DND-41 (cell line): ENCODE measurements at regions not wholly inside any gene's neighbourhood (a gene's known extent, or its start where the extent isn't known, plus 50 kb on each side); places are given as distances from the start of the nearest gene placed in this dataset.
A peak's percentile ranks its signal among the peaks of the same experiment; 100 is the strongest.

Experiments used
- ATAC-seq: fragments of 200-7000 bp; cut with Tn5 transposase; 3 replicates; pipeline ENCODE4 v1.9.1; 2021; ENCODE audit warnings: low read depth; ENCODE audit not compliant: insufficient read depth
- DNase-seq: peaks from one replicate; pipeline ENCODE4 v3.0.0-alpha.2; 2020
- H2AFZ ChIP-seq: 2 replicates; pipeline ENCODE4 v1.6.0; 2012; ENCODE audit warnings: low read depth, low read length
- H3K27ac ChIP-seq: 2 replicates; pipeline ENCODE4 v1.5.1; 2012; ENCODE audit warnings: low read length, inconsistent platforms
- H3K27me3 ChIP-seq: fragments of 200-600 bp; sonication (generic); 2 replicates; pipeline ENCODE4 v1.6.0; 2012; ENCODE audit warnings: low read length, mild to moderate bottlenecking, inconsistent platforms; ENCODE audit not compliant: insufficient read depth, poor library complexity
- H3K36me3 ChIP-seq: 2 replicates; pipeline ENCODE4 v1.5.1; 2012; ENCODE audit warnings: low read length, inconsistent platforms; ENCODE audit not compliant: insufficient read depth
- H3K4me1 ChIP-seq: 2 replicates; pipeline ENCODE4 v1.5.1; 2012; ENCODE audit warnings: mild to moderate bottlenecking, low read length; ENCODE audit not compliant: insufficient read depth
- H3K4me2 ChIP-seq: 2 replicates; pipeline ENCODE4 v1.6.0; 2012; ENCODE audit warnings: mild to moderate bottlenecking, moderate library complexity, low read length, inconsistent platforms; ENCODE audit not compliant: insufficient read depth
- H3K4me3 ChIP-seq, 2 experiments: fragments of 200-600 bp in 1 of 2; shearing (Covaris generic) in 1 of 2; 2 replicates each; pipeline ENCODE4 v1.5.1; 2012 to 2016; ENCODE audit warnings: inconsistent platforms in 2 of 2, low read length in 2 of 2, mild to moderate bottlenecking in 2 of 2, low read depth in 1 of 2, moderate library complexity in 1 of 2
- H3K79me2 ChIP-seq: 2 replicates; pipeline ENCODE4 v1.6.0; 2012; ENCODE audit warnings: low read length, inconsistent platforms; ENCODE audit not compliant: insufficient read depth
- H3K9ac ChIP-seq: 2 replicates; pipeline ENCODE4 v1.6.0; 2012; ENCODE audit warnings: low read depth, mild to moderate bottlenecking, inconsistent platforms, low read length, moderate library complexity
- H3K9me3 ChIP-seq: 2 replicates; pipeline ENCODE4 v1.5.1; 2012; ENCODE audit warnings: low read length, moderate library complexity, mild to moderate bottlenecking, inconsistent platforms; ENCODE audit not compliant: insufficient read depth, severe bottlenecking
- H4K20me1 ChIP-seq: 2 replicates; pipeline ENCODE4 v1.6.0; 2012; ENCODE audit warnings: low read length; ENCODE audit not compliant: insufficient read depth
- EZH2 ChIP-seq: IDR thresholded peaks from 3 replicates; pipeline ENCODE4 v1.6.1; 2012; ENCODE audit warnings: borderline replicate concordance, low read depth, mild to moderate bottlenecking, moderate library complexity, low read length, inconsistent platforms; ENCODE audit not compliant: severe bottlenecking
- TF ChIP-seq, protein P1 (sequence below): IDR thresholded peaks from 2 replicates; pipeline ENCODE4 v1.5.1; 2012; ENCODE audit warnings: borderline replicate concordance, low read length, moderate library complexity, mild to moderate bottlenecking; ENCODE audit not compliant: poor library complexity, severe bottlenecking; ENCODE audit errors: extremely low read depth

DNA sequence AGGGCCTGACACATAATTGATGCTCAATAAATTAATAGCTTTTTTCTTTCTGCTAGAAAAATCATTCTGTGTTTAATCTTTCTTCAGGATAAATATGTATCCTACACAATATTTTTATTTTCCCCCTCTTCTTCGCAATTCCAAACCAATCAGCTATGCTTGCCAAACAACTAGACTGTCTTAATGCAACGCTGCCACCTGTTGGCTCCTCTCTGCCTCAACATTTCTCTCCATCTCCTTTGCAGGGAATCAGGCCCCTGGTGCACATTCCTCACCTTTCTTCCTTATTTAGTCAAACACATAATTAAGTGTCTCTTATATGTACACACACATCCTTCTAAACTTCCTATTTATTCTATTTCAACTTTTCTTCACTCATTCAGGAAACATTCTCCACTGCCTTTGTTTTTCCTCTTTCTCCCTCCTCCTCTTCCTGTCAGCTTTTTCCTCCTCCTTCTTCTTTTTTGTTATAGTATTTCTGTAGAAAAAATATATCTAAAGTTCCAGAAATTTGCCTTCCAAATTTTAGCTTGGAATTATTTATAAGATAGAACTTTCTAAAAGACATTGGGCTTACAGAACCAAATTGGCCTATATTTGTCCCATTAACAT is 406.0 kb downstream of the PRKD1 start:
- H3K79me2 ChIP-seq = no peaks in the 10 kb centered on the region
- H3K9ac ChIP-seq = no peak overlapping the region
- DNase-seq = no peak
- H3K27me3 ChIP-seq = no peaks in the 10 kb centered on the region
- no peaks in the 10 kb centered on the region for H3K4me1 ChIP-seq
- ATAC-seq = no peak
- H3K36me3 ChIP-seq = no peaks in the 10 kb centered on the region
- no peak overlapping the region for H3K27ac ChIP-seq
- no peaks in the 10 kb centered on the region for H4K20me1 ChIP-seq
- H2AFZ ChIP-seq = no peak overlapping the region
- no peak overlapping the region for H3K4me2 ChIP-seq
- no peak overlapping the region for H3K4me3 ChIP-seq
- no peak for TF ChIP-seq EZH2
- TF ChIP-seq, protein P1, sequence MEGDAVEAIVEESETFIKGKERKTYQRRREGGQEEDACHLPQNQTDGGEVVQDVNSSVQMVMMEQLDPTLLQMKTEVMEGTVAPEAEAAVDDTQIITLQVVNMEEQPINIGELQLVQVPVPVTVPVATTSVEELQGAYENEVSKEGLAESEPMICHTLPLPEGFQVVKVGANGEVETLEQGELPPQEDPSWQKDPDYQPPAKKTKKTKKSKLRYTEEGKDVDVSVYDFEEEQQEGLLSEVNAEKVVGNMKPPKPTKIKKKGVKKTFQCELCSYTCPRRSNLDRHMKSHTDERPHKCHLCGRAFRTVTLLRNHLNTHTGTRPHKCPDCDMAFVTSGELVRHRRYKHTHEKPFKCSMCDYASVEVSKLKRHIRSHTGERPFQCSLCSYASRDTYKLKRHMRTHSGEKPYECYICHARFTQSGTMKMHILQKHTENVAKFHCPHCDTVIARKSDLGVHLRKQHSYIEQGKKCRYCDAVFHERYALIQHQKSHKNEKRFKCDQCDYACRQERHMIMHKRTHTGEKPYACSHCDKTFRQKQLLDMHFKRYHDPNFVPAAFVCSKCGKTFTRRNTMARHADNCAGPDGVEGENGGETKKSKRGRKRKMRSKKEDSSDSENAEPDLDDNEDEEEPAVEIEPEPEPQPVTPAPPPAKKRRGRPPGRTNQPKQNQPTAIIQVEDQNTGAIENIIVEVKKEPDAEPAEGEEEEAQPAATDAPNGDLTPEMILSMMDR = peak; percentile 51
- H3K9me3 ChIP-seq = peaks cover 4% of the 10 kb centered on the region
